Activated CD4-positive, alpha-beta T cell treated with anti-CD3 and anti-CD28 coated beads, Interleukin-2, amount 50 U/mL, for 16 hours (primary cell): ENCODE measurements at regions not wholly inside any gene's neighbourhood (a gene's known extent, or its start where the extent isn't known, plus 50 kb on each side); places are given as distances from the start of the nearest gene placed in this dataset.

Experiments
- DNase-seq: peaks from one replicate; pipeline ENCODE4 v3.0.0-alpha.2; 2020

DNA sequence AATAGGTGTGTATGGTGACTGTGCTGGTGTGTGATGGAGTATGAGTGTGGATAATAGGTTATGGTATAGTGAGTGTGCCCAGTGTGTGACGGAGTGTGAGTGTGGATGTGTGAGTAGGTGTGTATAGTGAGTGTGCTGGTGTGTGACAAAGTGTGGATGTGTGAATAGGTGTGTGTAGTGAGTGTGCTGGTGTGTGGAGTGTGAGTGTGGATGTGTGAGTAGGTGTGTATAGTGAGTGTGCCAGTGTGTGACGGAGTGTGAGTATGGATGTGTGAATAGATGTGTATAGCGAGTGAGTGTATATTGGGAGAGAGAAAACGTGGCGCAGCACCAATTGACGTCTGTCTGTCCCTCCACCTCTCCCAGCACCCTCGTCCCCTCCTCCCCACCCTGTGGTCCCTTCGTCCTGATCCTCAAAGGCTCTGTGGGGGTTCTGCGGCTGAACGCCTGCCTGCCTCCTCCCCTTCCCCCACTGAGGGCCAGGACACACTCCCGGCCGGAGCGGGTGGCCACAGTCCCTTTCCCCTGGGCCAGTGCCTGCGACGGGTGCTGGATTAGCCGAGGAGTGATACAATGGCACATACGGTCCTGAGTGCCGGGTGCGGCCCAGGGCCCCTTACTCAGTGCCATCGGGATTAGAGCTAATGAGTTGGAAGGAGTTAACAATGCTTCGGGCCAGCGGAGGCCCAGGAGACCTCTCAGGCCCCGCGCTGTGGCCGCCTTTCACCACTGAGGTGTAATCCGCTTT is 160.0 kb downstream of the MRM1 start:
- DNase-seq: no peak

DNA sequence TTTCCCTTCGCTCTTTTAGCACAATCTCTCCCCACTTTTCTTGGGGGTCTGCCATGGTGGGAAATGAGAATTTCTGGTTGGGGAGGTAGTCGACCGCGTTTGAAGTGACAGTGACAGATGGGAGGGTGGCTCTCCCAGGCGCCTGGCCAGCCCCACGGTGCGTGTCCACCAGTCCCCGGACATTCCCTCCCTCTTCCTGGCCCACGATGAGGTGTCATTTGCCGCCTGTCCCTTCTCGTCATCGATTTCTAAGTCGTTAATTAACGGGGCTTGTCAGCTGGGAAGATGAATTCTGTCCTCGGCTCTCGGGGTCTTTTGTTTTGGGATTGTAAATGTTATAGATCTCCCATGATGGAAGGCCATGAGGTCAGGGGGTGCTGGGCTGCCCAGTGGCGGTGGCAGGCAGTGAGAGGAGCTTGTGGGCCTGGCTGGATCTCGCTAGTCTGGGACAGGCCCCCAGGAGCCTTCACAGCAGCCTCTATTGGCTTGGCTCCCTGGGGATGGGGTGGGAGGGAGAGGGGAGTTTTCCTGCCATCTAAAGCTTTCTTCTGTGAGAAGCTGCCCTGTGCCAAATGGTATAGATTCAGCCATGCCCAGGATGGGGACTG is 164.2 kb downstream of the MRM1 start:
- no peak for DNase-seq

DNA sequence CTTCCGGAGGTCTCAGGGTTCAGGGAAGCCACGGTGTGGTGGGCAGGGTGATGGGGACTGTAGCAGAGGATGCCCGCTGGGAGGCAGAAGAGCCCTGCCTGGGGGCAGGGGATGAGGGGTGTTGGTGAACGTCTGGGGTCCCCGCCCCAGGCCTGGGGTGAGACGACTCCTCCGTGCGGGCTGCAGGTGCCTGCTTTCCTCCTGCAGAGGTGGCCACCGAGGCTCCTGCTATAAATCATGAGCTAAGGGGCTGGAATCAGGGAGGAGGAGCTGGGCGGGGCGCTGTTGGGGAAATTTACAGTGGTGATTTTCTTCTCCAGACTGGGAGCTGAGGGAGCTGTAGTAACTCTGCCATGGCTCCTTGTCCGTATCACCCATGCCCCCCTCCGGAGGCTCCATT is 167.0 kb downstream of the MRM1 start:
- no peak for DNase-seq

DNA sequence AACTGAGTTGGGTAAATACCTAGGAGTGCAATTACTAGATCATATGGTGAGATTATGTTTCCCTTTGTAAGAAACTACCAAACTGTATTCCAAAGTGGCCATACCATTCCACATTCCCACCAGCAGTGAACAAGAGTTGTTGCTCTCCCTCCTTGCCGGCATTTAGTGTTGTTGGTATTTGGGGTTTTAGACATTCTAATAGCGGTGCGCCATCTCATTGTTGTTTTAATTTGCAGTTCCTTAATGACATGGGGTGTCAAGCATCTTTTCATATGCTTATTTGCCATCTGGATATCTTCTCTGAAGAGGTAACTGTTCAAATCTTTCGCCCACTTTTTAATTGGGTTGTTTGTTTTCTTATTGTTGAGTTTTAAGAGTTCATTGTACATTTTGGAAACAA is 164.2 kb upstream of the LHX1 start:
- DNase-seq: no peak

DNA sequence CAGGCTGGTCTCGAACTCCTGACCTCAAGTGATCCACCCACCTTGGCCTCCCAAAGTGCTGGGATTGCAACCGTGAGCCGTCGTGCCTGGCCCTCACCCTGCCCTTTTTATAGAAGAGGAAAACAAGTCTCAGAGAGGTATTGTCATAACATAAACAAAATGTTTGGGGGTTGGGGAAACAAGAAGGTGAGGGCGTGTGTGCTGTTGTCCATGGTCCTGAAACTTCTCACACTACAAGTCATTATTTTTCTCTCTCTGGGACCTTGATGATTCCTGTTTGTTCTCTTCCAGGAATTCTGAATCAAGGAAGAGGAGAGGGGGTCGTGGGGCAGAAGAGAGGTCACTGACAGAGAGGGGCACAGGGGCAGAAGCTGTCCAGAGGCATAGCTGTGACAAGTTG is 160.2 kb upstream of the LHX1 start:
- no peak for DNase-seq

DNA sequence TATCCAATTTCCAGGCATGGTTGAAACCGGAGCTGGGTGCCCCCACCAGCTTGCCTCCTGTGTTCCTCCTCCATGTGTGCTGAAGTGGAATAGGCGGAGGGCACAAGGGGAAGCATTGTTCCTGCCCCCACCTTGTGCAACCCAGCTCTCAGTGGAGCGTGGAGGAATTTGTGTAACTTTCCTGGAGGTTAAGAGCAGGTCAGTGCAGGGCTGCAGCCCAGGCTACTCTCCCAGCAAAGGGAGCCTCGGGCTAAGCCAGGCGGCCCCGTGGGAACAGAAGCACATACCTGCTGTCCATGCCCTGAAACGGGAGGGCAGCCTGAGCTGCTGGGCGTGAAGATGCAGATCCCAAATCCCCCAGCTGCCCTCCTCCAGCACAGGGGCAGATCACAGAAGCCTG is 158.8 kb upstream of the LHX1 start:
- no peak for DNase-seq

DNA sequence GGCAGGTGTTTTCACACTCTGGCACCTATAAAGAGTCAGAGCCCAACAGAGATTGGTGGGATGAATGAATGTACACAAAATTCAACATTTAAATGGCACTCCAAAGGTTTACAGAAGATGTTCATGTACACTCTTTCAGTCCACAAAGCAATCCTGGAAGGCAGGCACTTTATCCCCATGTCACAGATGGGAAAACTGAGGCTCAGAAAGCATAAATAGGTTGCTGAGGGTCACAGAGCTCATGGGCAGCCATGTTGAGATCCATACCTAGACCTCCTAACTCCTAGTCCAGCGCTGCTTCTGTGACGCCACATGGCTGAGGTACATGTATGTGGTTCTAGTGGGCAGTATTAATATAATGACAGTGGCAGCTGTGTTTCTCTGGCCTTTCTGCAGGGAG is 157.7 kb upstream of the LHX1 start:
- no peak for DNase-seq

DNA sequence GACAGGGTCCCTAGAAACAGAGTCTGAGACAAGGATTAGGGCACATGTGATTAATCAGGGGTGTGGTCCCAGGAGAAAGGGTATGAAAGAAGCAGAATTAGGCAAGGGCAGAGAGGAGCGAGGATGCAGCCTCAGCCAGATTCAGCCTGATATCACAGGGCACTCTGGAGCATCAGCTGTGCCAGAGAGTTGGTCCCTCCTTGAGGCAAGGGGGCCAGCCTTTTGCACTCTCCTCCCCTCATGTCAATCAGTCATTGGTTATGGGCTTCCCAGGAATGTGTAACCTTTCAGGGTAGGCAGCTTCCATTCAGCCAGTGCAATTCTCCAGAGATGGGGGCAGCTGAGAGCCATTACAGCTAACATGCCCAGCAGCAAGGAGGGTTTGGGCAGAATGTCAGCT is 152.6 kb upstream of the LHX1 start:
- DNase-seq: no peak

DNA sequence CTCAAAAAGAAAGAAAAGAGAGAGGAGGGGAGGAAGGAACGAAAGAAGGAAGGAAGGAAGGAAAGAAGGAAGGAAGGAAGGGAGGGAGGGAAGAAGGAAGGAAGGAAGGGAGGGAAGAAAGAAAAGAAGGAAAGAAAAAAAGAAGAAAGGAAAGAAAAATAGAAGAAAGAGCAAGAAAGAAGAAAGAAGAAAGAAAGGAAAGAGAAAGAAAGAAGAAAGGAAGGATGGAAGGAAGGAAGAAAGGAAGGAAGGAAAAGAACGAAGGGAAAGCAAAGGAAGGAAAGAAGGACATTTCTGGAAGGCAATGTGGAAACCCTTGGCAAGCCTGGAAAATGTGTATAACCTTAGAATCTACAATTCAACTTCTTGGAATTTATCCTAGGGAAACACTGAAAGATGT is 150.4 kb upstream of the LHX1 start:
- DNase-seq: no peak

- DNase-seq: no peak
Observed at GRCh38 chr17:36791150-36791941, 145.9 kb upstream of the LHX1 start.

- DNase-seq: no peak
Observed at GRCh38 chr17:36791942-36792475, 145.3 kb upstream of the LHX1 start.

GRCh38 chr17:36792849-36793248 is 144.4 kb upstream of the LHX1 start:
- no peak for DNase-seq

DNA sequence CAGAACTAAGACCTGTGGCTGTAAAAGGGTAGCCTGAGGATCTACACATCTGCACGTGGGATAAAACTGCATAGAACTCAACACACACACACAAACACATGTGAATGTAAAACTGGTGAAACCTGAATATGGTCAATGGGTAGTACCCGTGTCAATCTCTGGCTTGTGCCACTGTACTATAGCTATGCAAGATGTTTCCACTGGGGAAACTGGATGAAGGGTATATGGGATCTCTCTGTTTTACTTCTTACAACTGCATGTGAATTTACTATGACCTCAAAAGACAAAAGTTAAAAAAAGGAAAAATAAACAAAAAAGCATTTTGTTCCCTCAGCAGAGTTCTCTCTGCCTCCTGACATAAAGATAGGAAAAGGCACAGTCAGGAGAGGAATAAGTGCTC is 143.3 kb upstream of the LHX1 start:
- no peak for DNase-seq

DNA sequence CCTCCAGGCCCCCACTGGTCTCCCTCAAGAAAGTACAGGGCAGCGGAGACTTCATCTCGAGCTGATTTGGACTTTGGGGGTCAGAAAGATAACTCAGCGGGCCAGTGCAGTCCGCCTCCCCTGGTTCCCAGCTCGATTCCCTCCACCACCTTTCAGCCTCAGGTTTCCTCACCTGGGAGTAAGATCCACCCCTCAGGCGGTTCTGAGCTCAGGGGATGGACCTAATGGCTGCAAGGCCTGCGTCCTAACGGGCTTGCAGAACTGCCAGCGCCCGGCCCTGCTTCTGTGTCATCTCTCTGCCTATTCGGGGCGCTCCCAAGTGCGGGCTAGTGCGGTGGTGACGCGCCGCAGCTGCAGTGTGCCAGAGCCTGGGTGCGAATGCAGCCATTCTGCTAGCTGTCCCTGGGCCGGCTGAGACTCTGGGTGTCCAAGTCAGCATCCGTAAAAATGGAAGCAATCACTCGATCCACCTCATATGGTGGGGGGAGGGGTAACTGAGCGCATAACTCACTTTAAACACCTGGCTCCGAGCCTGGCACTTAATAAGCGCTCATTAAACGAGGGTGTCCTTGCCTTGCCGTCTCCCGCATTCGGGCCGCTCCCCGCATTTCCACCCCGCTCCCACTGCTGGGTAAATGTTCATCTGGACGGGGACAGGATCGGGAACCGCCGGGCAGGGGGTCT is 129.6 kb upstream of the LHX1 start:
- no peak for DNase-seq

GRCh38 chr17:36808180-36808661 is 129.1 kb upstream of the LHX1 start:
- DNase-seq: no peak

DNA sequence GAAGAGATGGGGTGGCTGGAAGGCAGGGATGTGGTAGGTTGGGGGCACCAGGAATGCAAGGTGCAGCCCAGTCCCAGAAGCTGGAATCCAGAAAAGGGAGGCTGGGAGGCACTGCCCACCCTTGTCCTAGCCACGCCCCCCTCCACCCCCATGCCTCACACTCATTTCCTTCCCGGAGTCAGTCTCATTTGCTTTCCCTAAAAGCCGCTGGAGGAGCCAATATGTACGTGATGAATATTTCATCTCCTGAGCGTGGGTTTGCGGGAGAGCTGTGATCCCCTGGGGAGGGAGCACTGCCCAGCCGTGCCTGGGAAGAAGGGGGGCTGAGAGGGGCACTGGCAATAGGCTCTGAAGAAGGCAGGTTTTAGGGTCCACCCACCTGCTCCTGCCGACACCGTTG is 124.5 kb upstream of the LHX1 start:
- no peak for DNase-seq

GRCh38 chr17:36813357-36813756 is 123.9 kb upstream of the LHX1 start:
- DNase-seq: no peak

GRCh38 chr17:36813957-36814563 is 123.2 kb upstream of the LHX1 start:
- DNase-seq: no peak

GRCh38 chr17:36814958-36815357 is 122.3 kb upstream of the LHX1 start:
- DNase-seq: no peak

DNA sequence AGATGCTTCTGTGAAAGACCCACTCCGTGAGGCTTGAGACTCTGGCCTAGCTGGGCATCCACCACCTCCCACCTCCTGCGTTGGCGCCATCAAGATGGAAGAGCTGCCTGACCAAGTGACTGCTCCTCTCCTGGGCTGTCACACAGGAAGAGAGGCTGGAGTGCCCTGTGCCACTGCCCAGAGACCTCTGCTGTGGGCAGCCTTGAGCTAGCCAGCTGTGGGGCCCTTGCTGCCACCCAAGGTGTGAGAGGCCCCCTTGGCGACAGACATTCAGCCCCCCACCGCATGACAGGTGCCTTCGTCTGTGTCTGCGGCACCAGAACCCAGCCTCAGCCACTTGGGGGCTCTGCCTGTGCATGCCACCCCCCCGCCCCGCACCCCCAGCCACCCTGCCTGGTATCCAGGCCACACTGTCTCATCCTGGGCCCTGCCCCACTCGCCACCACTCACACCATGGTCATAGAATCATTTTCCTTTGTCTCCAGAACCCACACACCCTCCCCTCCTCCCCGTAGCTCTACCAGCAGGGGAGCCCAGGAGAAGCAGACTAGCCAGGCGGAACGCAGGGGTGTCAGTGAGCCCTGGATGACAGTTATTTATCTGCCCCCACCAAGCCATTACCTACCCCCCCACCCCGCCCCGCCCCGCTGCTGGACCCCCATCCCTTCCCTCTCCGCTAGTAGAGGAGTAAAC is 120.9 kb upstream of the LHX1 start:
- DNase-seq: no peak

- DNase-seq: no peak
Observed at GRCh38 chr17:36816907-36817288, 120.4 kb upstream of the LHX1 start.

- DNase-seq: no peak
Observed at GRCh38 chr17:36817483-36818048, 119.7 kb upstream of the LHX1 start.
